ENCODE measurements at regions not wholly inside any gene's neighbourhood (a gene's known extent, or its start where the extent isn't known, plus 50 kb on each side); places are given as distances from the start of the nearest gene placed in this dataset.

GRCh38 chr13:40304391-40304790, 362.1 kb downstream of the FOXO1 start:
- TF ChIP-seq YY1 (IDR thresholded peaks at IDR 0.05; ENCODE audit: insufficient read depth, insufficient read length): no peak
- no peak for TF ChIP-seq ZNF274 (IDR thresholded peaks at IDR 0.05; ENCODE audit: low read depth, low read length)
